Rectal smooth muscle tissue (tissue), 1 donor: ENCODE measurements at regions not wholly inside any gene's neighbourhood (a gene's known extent, or its start where the extent isn't known, plus 50 kb on each side); places are given as distances from the start of the nearest gene placed in this dataset.

ENCODE experiments used
- H3K27ac ChIP-seq: one replicate; pipeline ENCODE4 v1.7.0; 2013; ENCODE audit warnings: low read depth, low read length, inconsistent platforms
- H3K27me3 ChIP-seq: one replicate; pipeline ENCODE4 v1.7.0; 2013; ENCODE audit warnings: low read length; ENCODE audit not compliant: control insufficient read depth, insufficient read depth
- H3K36me3 ChIP-seq: one replicate; pipeline ENCODE4 v1.7.0; 2013; ENCODE audit warnings: low read length; ENCODE audit not compliant: control insufficient read depth, insufficient read depth
- H3K4me1 ChIP-seq: one replicate; pipeline ENCODE4 v1.7.0; 2013; ENCODE audit warnings: low read length; ENCODE audit not compliant: control insufficient read depth, insufficient read depth
- H3K4me3 ChIP-seq: one replicate; pipeline ENCODE4 v1.7.0; 2013; ENCODE audit warnings: low read length
- H3K9ac ChIP-seq: one replicate; pipeline ENCODE4 v1.7.0; 2013; ENCODE audit warnings: low read length

DNA sequence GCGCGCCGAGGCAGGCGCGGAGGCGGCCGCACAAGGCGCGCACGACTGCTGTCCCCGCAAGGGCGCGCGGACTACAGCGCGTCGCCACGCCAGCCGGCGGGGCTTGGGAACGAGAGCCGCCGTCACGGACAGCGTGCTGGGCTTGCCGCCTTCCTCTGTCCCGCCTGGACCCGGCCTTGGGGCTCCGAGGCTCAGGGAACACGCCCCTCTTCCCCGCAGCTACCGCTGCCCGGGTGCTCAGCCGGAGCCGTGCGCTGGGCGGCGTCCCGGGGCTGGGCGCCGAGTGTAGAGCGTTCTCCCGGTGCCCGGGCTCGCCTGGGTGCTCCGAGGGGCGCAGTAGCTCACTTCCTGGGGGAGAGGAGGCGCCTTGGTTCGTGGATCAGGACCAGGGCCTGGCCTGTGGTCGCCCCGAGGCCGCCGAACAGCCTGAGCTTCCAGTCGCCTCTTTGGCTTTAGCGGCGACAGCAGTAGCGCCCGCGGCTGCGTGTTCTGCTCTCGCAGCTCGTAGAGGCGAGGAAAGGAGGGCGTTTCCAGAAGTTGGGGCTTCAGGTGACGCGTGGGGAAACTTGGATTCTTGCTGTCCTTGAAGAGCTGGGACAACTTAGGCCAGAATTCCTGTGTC, 226.7 kb upstream of the C2CD4B start:
- H3K4me3 ChIP-seq, result peak overlapping the region; percentile 98
- peaks cover 7% of the 10 kb centered on the region for H3K4me1 ChIP-seq
- peak overlapping the region; percentile 55 for H3K9ac ChIP-seq
- H3K27me3 ChIP-seq, result no peaks in the 10 kb centered on the region
- no peaks in the 10 kb centered on the region for H3K36me3 ChIP-seq
- peak overlapping the region; percentile 27 for H3K27ac ChIP-seq

GRCh38 chr15:62392376-62392775, 227.3 kb upstream of the C2CD4B start:
- Histone ChIP-seq H3K4me1 (peaks cover 7% of the 10 kb centered on the region), H3K4me3 (peak overlapping the region; percentile 98), H3K27ac (no peak overlapping the region), H3K27me3 (no peaks in the 10 kb centered on the region), H3K36me3 (no peaks in the 10 kb centered on the region), H3K9ac (no peak overlapping the region)

- Histone ChIP-seq H3K4me3 (no peak overlapping the region), H3K9ac (no peak overlapping the region)
Measured at GRCh38 chr15:62393196-62393595, 228.1 kb upstream of the C2CD4B start.

DNA sequence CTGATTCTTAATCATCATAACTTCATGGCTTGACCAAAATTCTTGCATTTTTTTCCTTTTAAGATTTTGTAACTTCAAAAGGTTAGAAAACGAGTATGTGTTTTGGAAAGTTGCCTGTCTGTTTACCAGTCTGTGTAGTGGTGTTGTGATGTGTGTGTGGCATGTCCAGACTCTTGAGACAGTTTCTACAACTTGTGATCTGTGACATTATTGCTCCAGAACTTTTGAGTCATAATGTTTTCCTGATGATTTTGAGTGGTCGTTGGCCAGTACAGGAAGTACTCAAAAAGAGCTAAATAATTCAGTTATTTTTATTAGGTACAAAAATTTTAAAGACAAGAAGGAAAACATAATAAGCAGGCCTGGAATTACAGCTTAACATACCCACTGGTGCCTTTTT, 229.0 kb upstream of the C2CD4B start:
- H3K4me3 ChIP-seq, result no peak overlapping the region
- H3K4me1 ChIP-seq, result peaks cover 7% of the 10 kb centered on the region
- no peaks in the 10 kb centered on the region for H3K27me3 ChIP-seq
- no peaks in the 10 kb centered on the region for H3K36me3 ChIP-seq
- no peak overlapping the region for H3K27ac ChIP-seq
- no peak overlapping the region for H3K9ac ChIP-seq

More at GRCh38 chr15:62393196-62393595, 228.1 kb upstream of the C2CD4B start:
- Histone ChIP-seq H3K27me3 (no peaks in the 10 kb centered on the region), H3K4me1 (peaks cover 7% of the 10 kb centered on the region), H3K27ac (no peak overlapping the region), H3K36me3 (no peaks in the 10 kb centered on the region)

DNA sequence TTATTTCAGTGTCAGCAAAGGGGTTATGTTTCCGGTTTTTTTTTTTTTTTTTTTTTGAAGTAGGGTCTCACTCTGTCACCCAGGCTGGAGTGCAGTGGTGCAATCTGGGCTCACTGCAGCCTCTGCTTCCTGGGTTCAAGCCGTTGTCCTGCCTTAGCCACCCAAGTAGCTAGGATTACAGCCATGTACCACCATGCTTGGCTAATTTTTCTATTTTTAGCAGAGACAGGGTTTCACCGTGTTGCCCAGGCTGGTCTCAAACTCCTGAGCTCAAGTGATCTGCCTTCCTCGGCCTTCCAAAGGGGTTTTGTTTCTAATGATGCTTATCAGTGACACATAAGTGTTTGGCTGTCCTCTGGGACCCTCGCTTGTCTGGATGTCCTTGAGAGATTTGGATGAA, 235.7 kb upstream of the C2CD4B start:
- no peak overlapping the region for H3K27ac ChIP-seq
- H3K4me3 ChIP-seq, result no peak overlapping the region
- no peaks in the 10 kb centered on the region for H3K4me1 ChIP-seq
- H3K27me3 ChIP-seq, result no peaks in the 10 kb centered on the region
- no peak overlapping the region for H3K9ac ChIP-seq
- no peaks in the 10 kb centered on the region for H3K36me3 ChIP-seq

DNA sequence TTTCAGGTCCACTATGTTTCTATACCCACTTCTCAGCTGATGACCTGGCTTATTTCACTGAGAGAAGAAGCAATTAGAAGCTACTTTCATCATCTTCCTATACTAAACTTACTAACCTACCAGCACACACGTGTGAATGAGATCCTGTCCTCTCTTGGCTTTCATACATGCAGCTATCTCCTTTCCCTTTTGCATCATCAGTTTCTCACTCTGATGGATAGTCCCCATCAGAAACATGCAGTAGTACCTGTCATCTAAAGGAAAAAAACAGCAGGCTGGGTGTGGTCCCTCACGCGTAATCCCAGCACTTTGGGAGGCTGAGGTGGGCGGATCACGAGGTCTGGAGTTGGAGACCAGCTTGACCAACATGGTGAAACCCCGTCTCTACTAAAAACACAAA, 237.6 kb upstream of the C2CD4B start:
- H3K4me3 ChIP-seq, result no peak overlapping the region
- no peaks in the 10 kb centered on the region for H3K27me3 ChIP-seq
- no peaks in the 10 kb centered on the region for H3K36me3 ChIP-seq
- no peak overlapping the region for H3K27ac ChIP-seq
- no peak overlapping the region for H3K9ac ChIP-seq
- H3K4me1 ChIP-seq, result no peaks in the 10 kb centered on the region

- Histone ChIP-seq H3K4me3 (no peak overlapping the region), H3K27ac (no peak overlapping the region), H3K4me1 (no peaks in the 10 kb centered on the region), H3K36me3 (no peaks in the 10 kb centered on the region), H3K9ac (no peak overlapping the region), H3K27me3 (no peaks in the 10 kb centered on the region)
Measured at GRCh38 chr15:62403164-62403809, 238.2 kb upstream of the C2CD4B start.

GRCh38 chr15:62404194-62404985, 239.3 kb upstream of the C2CD4B start:
- no peaks in the 10 kb centered on the region for H3K27me3 ChIP-seq
- H3K9ac ChIP-seq, result no peak overlapping the region
- H3K27ac ChIP-seq, result no peak overlapping the region
- H3K4me1 ChIP-seq, result no peaks in the 10 kb centered on the region
- no peak overlapping the region for H3K4me3 ChIP-seq
- H3K36me3 ChIP-seq, result no peaks in the 10 kb centered on the region

DNA sequence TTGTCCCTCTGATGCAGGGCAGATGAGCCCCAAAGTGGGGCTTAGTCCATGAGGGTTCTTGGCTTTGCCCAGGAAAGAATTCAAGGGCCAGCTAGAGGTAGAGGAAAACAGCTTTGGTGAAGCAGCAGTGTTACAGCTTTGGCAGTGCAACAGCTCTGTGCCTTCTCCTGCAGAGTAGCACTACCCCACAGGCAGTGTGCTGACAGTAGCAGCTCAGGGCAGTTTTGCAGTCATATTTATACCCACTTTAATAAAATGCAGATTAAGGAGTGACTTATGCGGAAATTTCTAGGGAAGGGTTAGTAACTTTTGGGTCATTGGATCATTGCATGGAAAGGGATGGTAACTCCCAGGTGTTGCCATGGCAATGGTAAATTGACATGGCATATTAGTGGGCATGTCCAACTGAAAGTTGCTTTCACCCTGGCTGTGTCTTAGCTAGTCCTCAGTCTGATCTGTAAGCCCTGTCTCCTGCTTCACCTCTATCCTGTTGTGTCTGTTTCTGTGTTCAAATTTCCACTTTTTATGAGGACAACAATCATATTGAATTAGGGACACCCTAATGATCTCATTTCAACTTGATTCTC, 241.3 kb upstream of the C2CD4B start:
- Histone ChIP-seq H3K4me3 (no peak overlapping the region), H3K36me3 (no peaks in the 10 kb centered on the region), H3K4me1 (no peaks in the 10 kb centered on the region), H3K9ac (no peak overlapping the region), H3K27me3 (no peaks in the 10 kb centered on the region), H3K27ac (no peak overlapping the region)

GRCh38 chr15:62407216-62407615, 242.1 kb upstream of the C2CD4B start:
- Histone ChIP-seq H3K4me1 (no peaks in the 10 kb centered on the region), H3K36me3 (no peaks in the 10 kb centered on the region), H3K27ac (no peak overlapping the region), H3K27me3 (no peaks in the 10 kb centered on the region), H3K9ac (no peak overlapping the region), H3K4me3 (no peak overlapping the region)

DNA sequence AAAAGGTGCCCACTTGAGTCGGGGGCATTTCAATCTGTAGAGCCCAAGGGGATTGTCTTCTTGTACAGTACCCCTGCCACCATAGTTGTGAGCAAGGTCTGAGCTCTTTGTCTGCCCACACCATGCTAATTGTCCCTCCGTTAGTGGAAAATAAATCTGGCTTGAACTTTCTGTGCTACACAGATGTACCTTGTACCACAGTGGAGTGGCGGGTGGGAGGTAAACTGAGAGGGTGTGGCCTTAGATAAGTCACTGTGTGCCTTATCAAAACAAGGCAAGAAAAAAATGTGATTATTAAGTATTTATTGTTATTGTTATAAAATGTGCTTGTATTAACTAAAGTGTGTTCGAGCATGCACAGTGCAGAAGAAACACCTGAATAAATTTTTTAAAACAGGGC, 242.9 kb upstream of the C2CD4B start:
- no peak overlapping the region for H3K9ac ChIP-seq
- no peak overlapping the region for H3K4me3 ChIP-seq
- H3K36me3 ChIP-seq, result no peaks in the 10 kb centered on the region
- no peak overlapping the region for H3K27ac ChIP-seq
- no peaks in the 10 kb centered on the region for H3K4me1 ChIP-seq
- no peaks in the 10 kb centered on the region for H3K27me3 ChIP-seq

GRCh38 chr15:62409466-62409865, 244.4 kb upstream of the C2CD4B start:
- no peaks in the 10 kb centered on the region for H3K36me3 ChIP-seq

More at GRCh38 chr15:62409466-62409865, 244.4 kb upstream of the C2CD4B start:
- no peak overlapping the region for H3K4me3 ChIP-seq
- peaks cover 12% of the 10 kb centered on the region for H3K4me1 ChIP-seq
- H3K9ac ChIP-seq, result no peak overlapping the region
- H3K27me3 ChIP-seq, result no peaks in the 10 kb centered on the region
- H3K27ac ChIP-seq, result no peak overlapping the region
